A549 (cell line): ENCODE measurements at regions not wholly inside any gene's neighbourhood (a gene's known extent, or its start where the extent isn't known, plus 50 kb on each side); places are given as distances from the start of the nearest gene placed in this dataset.

Experiments used
- EP300 ChIP-seq, 2 experiments: fragments of >200 bp; sonication (Bioruptor Twin); formaldehyde crosslinking; IDR thresholded peaks; 2 replicates in 1 of 2; 3 replicates in 1 of 2; pipeline ENCODE4 v1.6.1; 2016 to 2017
- HDAC2 ChIP-seq: fragments of 200-600 bp; sonication (generic); IDR thresholded peaks from 2 replicates; pipeline ENCODE4 v1.6.1; 2016
- POLR2A ChIP-seq: IDR thresholded peaks from 2 replicates; pipeline ENCODE4 v1.6.1; 2012; ENCODE audit warnings: mild to moderate bottlenecking, low read length
- RAD21 ChIP-seq, 2 experiments: fragments of >200 bp in 1 of 2; sonication (Bioruptor Twin) in 1 of 2; formaldehyde crosslinking in 1 of 2; IDR thresholded peaks in 1 of 2; conservative IDR thresholded peaks in 1 of 2; 2 replicates in 1 of 2; 3 replicates in 1 of 2; pipeline ENCODE4 v1.6.1; 2012 to 2018; ENCODE audit warnings: inconsistent platforms in 1 of 2
- RFX5 ChIP-seq: fragments of 450-650 bp; IDR thresholded peaks from 2 replicates; pipeline ENCODE4 v1.7.1; 2014; ENCODE audit warnings: antibody characterized with exemption, mild to moderate bottlenecking, moderate library complexity
- RNF2 ChIP-seq: fragments of 200-600 bp; sonication (generic); IDR thresholded peaks from 2 replicates; pipeline ENCODE4 v1.6.1; 2016; ENCODE audit warnings: low read depth, mild to moderate bottlenecking, antibody characterized with exemption, moderate library complexity, borderline replicate concordance
- SMC3 ChIP-seq: fragments of >200 bp; sonication (Bioruptor Twin); formaldehyde crosslinking; IDR thresholded peaks from 3 replicates; pipeline ENCODE4 v1.6.1; 2018; ENCODE audit warnings: inconsistent platforms
- SREBF2 ChIP-seq: fragments of 450-650 bp; IDR thresholded peaks from 2 replicates; pipeline ENCODE4 v1.6.1; 2014; ENCODE audit warnings: mild to moderate bottlenecking, moderate library complexity
- USF2 ChIP-seq: fragments of 450-650 bp; IDR thresholded peaks from 2 replicates; pipeline ENCODE4 v1.6.1; 2014; ENCODE audit warnings: antibody characterized with exemption
- TF ChIP-seq, protein P1 (sequence below): fragments of >200 bp; sonication (Bioruptor Twin); formaldehyde crosslinking; IDR thresholded peaks from 3 replicates; pipeline ENCODE4 v1.5.1; 2016
- TF ChIP-seq, protein P2 (sequence below): fragments of 150-350 bp; IDR thresholded peaks from 2 replicates; pipeline ENCODE4 v1.6.1; 2014; ENCODE audit warnings: low read depth, mild to moderate bottlenecking, low read length

DNA sequence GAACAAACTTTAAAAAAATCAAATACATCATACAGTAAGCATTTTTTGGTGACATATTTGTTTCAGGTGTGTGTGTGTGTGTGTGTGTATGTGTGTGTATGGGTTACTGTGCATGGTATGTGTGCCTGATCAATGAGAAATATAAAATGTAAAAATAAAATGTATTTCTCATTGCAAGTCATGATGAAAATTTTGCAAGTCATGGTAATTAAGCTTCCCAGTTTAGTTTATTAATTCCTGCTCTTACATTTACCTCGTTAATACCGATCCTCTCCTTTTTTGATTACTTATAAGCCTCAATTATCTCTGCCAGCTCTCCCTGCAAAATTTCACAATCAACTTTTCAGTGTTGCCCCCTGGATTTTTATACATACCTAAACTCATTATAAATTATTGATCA is 114.6 kb upstream of the ADGRL3 start:
- TF ChIP-seq, protein P1, sequence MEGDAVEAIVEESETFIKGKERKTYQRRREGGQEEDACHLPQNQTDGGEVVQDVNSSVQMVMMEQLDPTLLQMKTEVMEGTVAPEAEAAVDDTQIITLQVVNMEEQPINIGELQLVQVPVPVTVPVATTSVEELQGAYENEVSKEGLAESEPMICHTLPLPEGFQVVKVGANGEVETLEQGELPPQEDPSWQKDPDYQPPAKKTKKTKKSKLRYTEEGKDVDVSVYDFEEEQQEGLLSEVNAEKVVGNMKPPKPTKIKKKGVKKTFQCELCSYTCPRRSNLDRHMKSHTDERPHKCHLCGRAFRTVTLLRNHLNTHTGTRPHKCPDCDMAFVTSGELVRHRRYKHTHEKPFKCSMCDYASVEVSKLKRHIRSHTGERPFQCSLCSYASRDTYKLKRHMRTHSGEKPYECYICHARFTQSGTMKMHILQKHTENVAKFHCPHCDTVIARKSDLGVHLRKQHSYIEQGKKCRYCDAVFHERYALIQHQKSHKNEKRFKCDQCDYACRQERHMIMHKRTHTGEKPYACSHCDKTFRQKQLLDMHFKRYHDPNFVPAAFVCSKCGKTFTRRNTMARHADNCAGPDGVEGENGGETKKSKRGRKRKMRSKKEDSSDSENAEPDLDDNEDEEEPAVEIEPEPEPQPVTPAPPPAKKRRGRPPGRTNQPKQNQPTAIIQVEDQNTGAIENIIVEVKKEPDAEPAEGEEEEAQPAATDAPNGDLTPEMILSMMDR, result no peak
- no peak for TF ChIP-seq POLR2A
- TF ChIP-seq SREBF2, result no peak
- TF ChIP-seq RNF2, result no peak
- no peak for TF ChIP-seq EP300 (IDR thresholded peaks at IDR 0.05)
- TF ChIP-seq HDAC2, result no peak
- no peak for TF ChIP-seq USF2
- TF ChIP-seq RAD21 (conservative IDR thresholded peaks at IDR 0.05 in 1 of 2, IDR thresholded peaks at IDR 0.05 in 1 of 2), result no peak
- no peak for TF ChIP-seq SMC3
- no peak for TF ChIP-seq RFX5
- TF ChIP-seq, protein P2, sequence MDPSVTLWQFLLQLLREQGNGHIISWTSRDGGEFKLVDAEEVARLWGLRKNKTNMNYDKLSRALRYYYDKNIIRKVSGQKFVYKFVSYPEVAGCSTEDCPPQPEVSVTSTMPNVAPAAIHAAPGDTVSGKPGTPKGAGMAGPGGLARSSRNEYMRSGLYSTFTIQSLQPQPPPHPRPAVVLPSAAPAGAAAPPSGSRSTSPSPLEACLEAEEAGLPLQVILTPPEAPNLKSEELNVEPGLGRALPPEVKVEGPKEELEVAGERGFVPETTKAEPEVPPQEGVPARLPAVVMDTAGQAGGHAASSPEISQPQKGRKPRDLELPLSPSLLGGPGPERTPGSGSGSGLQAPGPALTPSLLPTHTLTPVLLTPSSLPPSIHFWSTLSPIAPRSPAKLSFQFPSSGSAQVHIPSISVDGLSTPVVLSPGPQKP, result no peak
